ENCODE measurements at regions not wholly inside any gene's neighbourhood (a gene's known extent, or its start where the extent isn't known, plus 50 kb on each side); places are given as distances from the start of the nearest gene placed in this dataset.
"Not testable (repeated sequence)": the region's sequence is repeated elsewhere in the genome, so short reads cannot be mapped to it uniquely, and the experiment has no call there.

DNA sequence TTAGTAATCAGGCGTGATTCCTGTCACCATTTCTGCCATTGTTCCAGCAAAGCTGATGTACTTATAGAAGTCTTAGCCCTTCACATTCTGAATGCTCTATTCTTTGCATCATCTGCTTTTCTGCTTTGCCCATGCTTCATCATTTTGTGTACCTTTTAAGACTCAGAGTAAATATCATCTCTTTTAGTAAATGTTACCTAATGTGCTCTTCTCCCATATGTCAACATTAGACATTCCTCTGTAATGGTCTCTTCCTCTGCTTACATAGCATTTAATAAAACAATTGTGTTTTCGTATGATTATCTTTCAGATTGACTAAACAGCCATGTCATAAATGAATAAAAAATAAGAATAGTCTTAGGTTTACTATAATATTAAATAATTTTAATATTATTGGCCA lies 719.6 kb upstream of the GRM3 start:
- Histone ChIP-seq H3K9me3 (ENCODE audit: low read depth, low read length) (no peaks in the 10 kb centered on the region), H3K36me3 (ENCODE audit: insufficient read depth, low read length) (no peaks in the 10 kb centered on the region), H3K4me3 (no peak overlapping the region), H3K27ac (no peak overlapping the region), H3K9ac (ENCODE audit: insufficient read length) (no peak overlapping the region)
- TF ChIP-seq FOXP2 (optimal IDR thresholded peaks at IDR 0.05; ENCODE audit: control extremely low read depth, extremely low read length, insufficient read depth) (no peak), POLR2AphosphoS5 (IDR thresholded peaks at IDR 0.05; ENCODE audit: borderline replicate concordance, low read depth, low read length) (no peak), EZH2 (IDR thresholded peaks at IDR 0.05) (no peak)
- DNase-seq (ENCODE audit: low read depth, low spot score), result no peak

DNA sequence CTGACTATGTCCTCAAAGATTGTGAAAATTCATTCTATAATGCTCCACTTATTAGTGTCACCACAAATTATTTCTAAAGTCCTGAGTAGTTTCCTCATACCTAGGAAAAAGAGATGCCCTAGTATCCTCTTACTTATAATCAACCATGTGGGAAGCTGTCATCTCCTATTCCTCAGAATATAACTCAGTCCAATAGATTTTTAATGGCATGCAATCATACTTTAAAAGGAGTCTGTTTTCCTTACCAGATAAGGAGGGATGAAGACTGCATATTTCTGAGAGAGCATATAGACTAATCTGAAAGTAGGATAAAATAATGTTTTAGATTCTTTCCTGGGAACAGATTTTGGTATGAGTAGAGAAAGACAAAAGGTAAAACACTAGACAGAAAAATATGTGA lies 727.7 kb upstream of the GRM3 start:
- Histone ChIP-seq H3K4me3 (no peak overlapping the region), H3K36me3 (ENCODE audit: insufficient read depth, low read length) (no peaks in the 10 kb centered on the region), H3K9ac (ENCODE audit: insufficient read length) (no peak overlapping the region), H3K9me3 (ENCODE audit: low read depth, low read length) (no peaks in the 10 kb centered on the region), H3K27ac (no peak overlapping the region)
- TF ChIP-seq EZH2 (IDR thresholded peaks at IDR 0.05), result no peak
- no peak for TF ChIP-seq POLR2AphosphoS5 (IDR thresholded peaks at IDR 0.05; ENCODE audit: borderline replicate concordance, low read depth, low read length)
- no peak for TF ChIP-seq FOXP2 (optimal IDR thresholded peaks at IDR 0.05; ENCODE audit: control extremely low read depth, extremely low read length, insufficient read depth)
- no peak for DNase-seq (ENCODE audit: low read depth, low spot score)

DNA sequence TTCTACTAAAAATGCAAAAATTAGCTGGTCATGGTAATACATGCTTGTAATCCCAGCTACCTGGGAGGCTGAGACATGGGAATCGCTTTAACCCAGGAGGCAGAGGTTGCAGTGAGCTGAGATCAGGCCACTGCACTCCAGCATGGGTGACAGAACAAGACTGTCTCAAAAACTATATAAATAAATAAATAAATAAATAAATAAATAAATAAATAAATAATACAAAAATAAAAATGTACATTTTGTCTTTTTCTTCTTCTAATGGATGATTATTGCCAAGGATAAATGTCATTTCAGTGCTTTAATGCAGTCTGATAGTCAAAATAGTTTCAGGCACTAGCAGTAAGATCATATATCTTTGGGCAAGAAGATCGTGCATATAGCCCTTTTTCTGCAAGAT lies 727.6 kb upstream of the SEMA3D start:
- Histone ChIP-seq H3K9me3 (ENCODE audit: low read depth, low read length) (no peaks in the 10 kb centered on the region), H3K27ac (no peak overlapping the region), H3K36me3 (ENCODE audit: insufficient read depth, low read length) (no peaks in the 10 kb centered on the region), H3K4me3 (no peak overlapping the region), H3K9ac (ENCODE audit: insufficient read length) (no peak overlapping the region)
- DNase-seq (ENCODE audit: low read depth, low spot score), result no peak
- TF ChIP-seq EZH2 (IDR thresholded peaks at IDR 0.05) (no peak), POLR2AphosphoS5 (IDR thresholded peaks at IDR 0.05; ENCODE audit: borderline replicate concordance, low read depth, low read length) (no peak), FOXP2 (optimal IDR thresholded peaks at IDR 0.05; ENCODE audit: control extremely low read depth, extremely low read length, insufficient read depth) (no peak)

- no peak for DNase-seq (ENCODE audit: low read depth, low spot score)
- no peaks in the 10 kb centered on the region for H3K9me3 ChIP-seq (ENCODE audit: low read depth, low read length)
- TF ChIP-seq EZH2 (IDR thresholded peaks at IDR 0.05), result no peak
- TF ChIP-seq FOXP2 (optimal IDR thresholded peaks at IDR 0.05; ENCODE audit: control extremely low read depth, extremely low read length, insufficient read depth), result no peak
- no peak for TF ChIP-seq POLR2AphosphoS5 (IDR thresholded peaks at IDR 0.05; ENCODE audit: borderline replicate concordance, low read depth, low read length)
- H3K36me3 ChIP-seq (ENCODE audit: insufficient read depth, low read length), result no peaks in the 10 kb centered on the region
- no peak overlapping the region for H3K9ac ChIP-seq (ENCODE audit: insufficient read length)
- no peak overlapping the region for H3K4me3 ChIP-seq
- H3K27ac ChIP-seq, result no peak overlapping the region
These were observed 721.2 kb upstream of the SEMA3D start for GRCh38 chr7:85908051-85908450.

- no peak for TF ChIP-seq EZH2 (IDR thresholded peaks at IDR 0.05)
- TF ChIP-seq FOXP2 (optimal IDR thresholded peaks at IDR 0.05; ENCODE audit: control extremely low read depth, extremely low read length, insufficient read depth), result no peak
- TF ChIP-seq POLR2AphosphoS5 (IDR thresholded peaks at IDR 0.05; ENCODE audit: borderline replicate concordance, low read depth, low read length), result no peak
These were observed 711.1 kb upstream of the SEMA3D start for GRCh38 chr7:85897967-85898366.

GRCh38 chr7:85896531-85896930 lies 709.7 kb upstream of the SEMA3D start:
- no peak for TF ChIP-seq EZH2 (IDR thresholded peaks at IDR 0.05)
- no peak for TF ChIP-seq FOXP2 (optimal IDR thresholded peaks at IDR 0.05; ENCODE audit: control extremely low read depth, extremely low read length, insufficient read depth)
- no peak for TF ChIP-seq POLR2AphosphoS5 (IDR thresholded peaks at IDR 0.05; ENCODE audit: borderline replicate concordance, low read depth, low read length)

More at GRCh38 chr7:85897967-85898366, 711.1 kb upstream of the SEMA3D start:
- Histone ChIP-seq H3K9me3 (ENCODE audit: low read depth, low read length) (no peaks in the 10 kb centered on the region), H3K9ac (ENCODE audit: insufficient read length) (no peak overlapping the region), H3K36me3 (ENCODE audit: insufficient read depth, low read length) (no peaks in the 10 kb centered on the region), H3K4me3 (no peak overlapping the region), H3K27ac (no peak overlapping the region)
- DNase-seq (ENCODE audit: low read depth, low spot score), result no peak

GRCh38 chr7:85895835-85896234 lies 709.0 kb upstream of the SEMA3D start:
- no peak overlapping the region for H3K27ac ChIP-seq
- TF ChIP-seq FOXP2 (optimal IDR thresholded peaks at IDR 0.05; ENCODE audit: control extremely low read depth, extremely low read length, insufficient read depth) (no peak), POLR2AphosphoS5 (IDR thresholded peaks at IDR 0.05; ENCODE audit: borderline replicate concordance, low read depth, low read length) (no peak), EZH2 (IDR thresholded peaks at IDR 0.05) (no peak)
- no peaks in the 10 kb centered on the region for H3K36me3 ChIP-seq (ENCODE audit: insufficient read depth, low read length)
- no peaks in the 10 kb centered on the region for H3K9me3 ChIP-seq (ENCODE audit: low read depth, low read length)
- H3K4me3 ChIP-seq, result no peak overlapping the region
- no peak overlapping the region for H3K9ac ChIP-seq (ENCODE audit: insufficient read length)
- no peak for DNase-seq (ENCODE audit: low read depth, low spot score)

More at GRCh38 chr7:85896531-85896930, 709.7 kb upstream of the SEMA3D start:
- DNase-seq (ENCODE audit: low read depth, low spot score), result no peak
- H3K36me3 ChIP-seq (ENCODE audit: insufficient read depth, low read length), result no peaks in the 10 kb centered on the region
- no peak overlapping the region for H3K4me3 ChIP-seq
- H3K9me3 ChIP-seq (ENCODE audit: low read depth, low read length), result no peaks in the 10 kb centered on the region
- H3K9ac ChIP-seq (ENCODE audit: insufficient read length), result no peak overlapping the region
- H3K27ac ChIP-seq, result no peak overlapping the region

GRCh38 chr7:85891900-85892299 lies 705.0 kb upstream of the SEMA3D start:
- DNase-seq (ENCODE audit: low read depth, low spot score), result not testable (repeated sequence)

DNA sequence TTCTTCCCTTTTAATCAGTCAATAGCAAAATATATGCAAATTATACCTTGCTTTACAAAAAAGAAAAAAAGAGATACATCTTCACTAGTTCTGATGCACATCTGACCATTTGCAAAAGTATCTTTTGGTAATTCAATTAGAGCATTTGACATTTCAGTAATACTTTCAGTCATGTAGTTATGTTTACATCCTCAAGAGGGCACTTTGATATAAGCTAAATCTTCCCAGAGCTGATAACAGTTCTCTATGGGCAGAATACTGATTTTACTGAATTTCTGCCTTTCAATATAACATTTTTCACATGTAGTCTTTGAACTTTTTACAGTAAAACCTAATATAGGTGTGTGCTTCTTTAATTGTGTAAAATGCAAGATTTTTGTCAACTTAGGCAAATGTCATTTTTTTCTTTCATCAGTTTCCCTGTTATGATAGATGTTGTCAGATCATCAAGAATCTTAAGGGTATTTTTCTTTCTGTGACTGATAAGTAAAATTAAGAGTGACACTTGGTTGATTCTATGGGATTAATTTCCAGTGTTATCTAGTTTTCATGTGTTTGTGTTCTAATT lies 703.5 kb upstream of the SEMA3D start:
- Histone ChIP-seq H3K9ac (ENCODE audit: insufficient read length) (no peak overlapping the region), H3K36me3 (ENCODE audit: insufficient read depth, low read length) (no peaks in the 10 kb centered on the region), H3K9me3 (ENCODE audit: low read depth, low read length) (no peaks in the 10 kb centered on the region), H3K27ac (no peak overlapping the region), H3K4me3 (no peak overlapping the region)
- TF ChIP-seq EZH2 (IDR thresholded peaks at IDR 0.05) (no peak), POLR2AphosphoS5 (IDR thresholded peaks at IDR 0.05; ENCODE audit: borderline replicate concordance, low read depth, low read length) (no peak), FOXP2 (optimal IDR thresholded peaks at IDR 0.05; ENCODE audit: control extremely low read depth, extremely low read length, insufficient read depth) (no peak)
- DNase-seq (ENCODE audit: low read depth, low spot score), result peak; percentile 3

More at GRCh38 chr7:85891900-85892299, 705.0 kb upstream of the SEMA3D start:
- H3K9ac ChIP-seq (ENCODE audit: insufficient read length); H3K36me3 ChIP-seq (ENCODE audit: insufficient read depth, low read length); H3K4me3 ChIP-seq; H3K9me3 ChIP-seq (ENCODE audit: low read depth, low read length); H3K27ac ChIP-seq: not testable (repeated sequence)

Measured in SK-N-MC (cell line).